ENCODE measurements at regions not wholly inside any gene's neighbourhood (a gene's known extent, or its start where the extent isn't known, plus 50 kb on each side); places are given as distances from the start of the nearest gene placed in this dataset.

DNA sequence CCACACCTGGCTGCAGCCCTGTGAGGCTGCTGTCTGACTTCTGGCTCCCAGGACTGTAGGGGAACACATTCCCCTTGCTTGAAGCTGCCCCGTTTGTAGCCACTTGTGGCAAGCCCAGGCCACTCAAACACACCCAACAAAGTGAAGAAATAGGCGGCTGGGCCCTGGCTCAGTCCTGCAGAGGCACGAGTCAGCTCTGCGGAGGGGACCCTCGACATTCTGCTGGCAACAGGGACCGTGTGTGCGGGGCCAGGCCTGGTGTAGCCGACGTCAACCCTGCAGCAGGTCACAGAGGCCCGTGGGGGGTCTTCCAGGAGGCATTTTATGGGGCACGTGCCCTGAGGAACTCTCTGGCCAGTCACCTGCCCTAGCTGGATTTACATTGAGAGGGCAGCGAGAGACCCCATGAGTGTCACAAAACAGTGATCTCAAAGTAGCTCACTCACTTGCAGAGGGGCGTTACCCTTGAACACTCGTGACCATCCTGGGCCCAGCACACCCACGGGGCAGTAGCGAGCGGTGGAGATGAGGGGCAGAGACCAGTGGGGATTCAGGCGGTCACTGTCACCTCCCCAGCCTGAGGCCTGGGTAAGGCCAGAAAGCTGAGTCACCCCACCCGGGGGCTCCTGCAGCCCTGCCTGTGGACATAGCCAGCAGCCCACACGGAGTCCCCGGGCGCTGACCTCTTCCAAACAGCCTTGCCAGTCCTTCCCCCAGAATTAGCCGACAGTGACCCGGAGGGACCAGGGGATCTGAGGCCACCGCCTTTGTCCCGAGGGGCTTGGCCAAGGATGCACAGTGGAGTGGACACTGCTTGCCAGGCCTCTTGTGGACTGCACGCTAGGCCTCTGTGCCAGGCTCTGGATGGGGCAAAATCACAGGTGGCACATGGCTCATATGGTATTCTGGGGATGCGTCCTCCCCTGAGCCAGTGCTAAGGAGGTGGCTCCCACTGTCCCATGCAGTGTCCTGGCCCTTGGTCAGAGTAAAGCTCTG is 139.5 kb downstream of the CTTN start:
- DNase-seq (ENCODE audit: low spot score), result peak; percentile 88
- H3K9me3 Mint-ChIP-seq (ENCODE audit: low read depth), result peaks cover 4% of the 10 kb centered on the region
- H3K27me3 Mint-ChIP-seq (ENCODE audit: low read depth), result peaks cover 7% of the 10 kb centered on the region
- H3K4me1 Mint-ChIP-seq (ENCODE audit: low read depth), result no peaks in the 10 kb centered on the region
- H3K27ac Mint-ChIP-seq (ENCODE audit: unreplicated experiment), result no peak overlapping the region
- H3K4me3 Mint-ChIP-seq (ENCODE audit: unreplicated experiment), result no peak overlapping the region
- H3K36me3 Mint-ChIP-seq (ENCODE audit: low read depth), result no peaks in the 10 kb centered on the region
- TF ChIP-seq, protein P1, sequence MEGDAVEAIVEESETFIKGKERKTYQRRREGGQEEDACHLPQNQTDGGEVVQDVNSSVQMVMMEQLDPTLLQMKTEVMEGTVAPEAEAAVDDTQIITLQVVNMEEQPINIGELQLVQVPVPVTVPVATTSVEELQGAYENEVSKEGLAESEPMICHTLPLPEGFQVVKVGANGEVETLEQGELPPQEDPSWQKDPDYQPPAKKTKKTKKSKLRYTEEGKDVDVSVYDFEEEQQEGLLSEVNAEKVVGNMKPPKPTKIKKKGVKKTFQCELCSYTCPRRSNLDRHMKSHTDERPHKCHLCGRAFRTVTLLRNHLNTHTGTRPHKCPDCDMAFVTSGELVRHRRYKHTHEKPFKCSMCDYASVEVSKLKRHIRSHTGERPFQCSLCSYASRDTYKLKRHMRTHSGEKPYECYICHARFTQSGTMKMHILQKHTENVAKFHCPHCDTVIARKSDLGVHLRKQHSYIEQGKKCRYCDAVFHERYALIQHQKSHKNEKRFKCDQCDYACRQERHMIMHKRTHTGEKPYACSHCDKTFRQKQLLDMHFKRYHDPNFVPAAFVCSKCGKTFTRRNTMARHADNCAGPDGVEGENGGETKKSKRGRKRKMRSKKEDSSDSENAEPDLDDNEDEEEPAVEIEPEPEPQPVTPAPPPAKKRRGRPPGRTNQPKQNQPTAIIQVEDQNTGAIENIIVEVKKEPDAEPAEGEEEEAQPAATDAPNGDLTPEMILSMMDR (IDR thresholded peaks at IDR 0.05), result no peak

DNA sequence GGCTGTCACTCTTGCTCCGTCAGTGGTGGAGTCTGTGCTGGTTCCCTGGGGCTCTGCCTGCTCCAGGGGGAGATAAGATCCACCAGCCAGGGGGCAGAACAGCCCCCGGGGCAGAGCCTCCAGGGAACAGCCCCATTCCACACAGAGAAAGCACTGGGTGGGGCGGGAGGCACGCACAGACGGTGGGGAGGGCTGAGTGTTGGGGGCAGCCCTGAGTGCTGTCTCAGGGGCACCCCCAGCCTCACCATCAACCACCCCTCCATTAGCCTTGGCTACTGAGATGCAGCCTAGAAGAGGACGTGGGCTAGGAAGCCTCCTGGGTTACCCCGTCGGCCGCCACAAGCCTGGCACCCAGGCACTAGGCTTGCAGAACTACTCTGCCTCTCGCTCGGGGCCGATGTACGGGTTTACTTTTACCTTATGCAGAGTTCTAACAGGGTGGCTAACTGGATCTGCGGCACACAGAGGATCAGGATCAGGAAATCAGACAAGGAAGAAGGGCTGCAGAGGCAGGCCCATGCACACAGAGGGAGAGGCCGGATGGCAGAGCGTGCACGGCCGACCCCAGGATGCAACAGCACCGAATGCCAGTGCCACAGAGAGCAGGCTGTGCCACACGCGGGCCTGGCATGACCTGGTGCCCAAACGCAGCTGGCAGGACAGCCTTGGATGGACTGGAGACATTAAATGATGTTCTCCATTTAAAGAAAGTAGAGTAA is 140.5 kb downstream of the CTTN start:
- H3K9me3 Mint-ChIP-seq (ENCODE audit: low read depth), result peaks cover 4% of the 10 kb centered on the region
- TF ChIP-seq, protein P1 (IDR thresholded peaks at IDR 0.05), result no peak
- H3K27me3 Mint-ChIP-seq (ENCODE audit: low read depth), result peaks cover 7% of the 10 kb centered on the region
- H3K4me1 Mint-ChIP-seq (ENCODE audit: low read depth), result no peaks in the 10 kb centered on the region
- no peak overlapping the region for H3K27ac Mint-ChIP-seq (ENCODE audit: unreplicated experiment)
- H3K36me3 Mint-ChIP-seq (ENCODE audit: low read depth), result no peaks in the 10 kb centered on the region
- no peak overlapping the region for H3K4me3 Mint-ChIP-seq (ENCODE audit: unreplicated experiment)
- DNase-seq (ENCODE audit: low spot score), result peak; percentile 63

DNA sequence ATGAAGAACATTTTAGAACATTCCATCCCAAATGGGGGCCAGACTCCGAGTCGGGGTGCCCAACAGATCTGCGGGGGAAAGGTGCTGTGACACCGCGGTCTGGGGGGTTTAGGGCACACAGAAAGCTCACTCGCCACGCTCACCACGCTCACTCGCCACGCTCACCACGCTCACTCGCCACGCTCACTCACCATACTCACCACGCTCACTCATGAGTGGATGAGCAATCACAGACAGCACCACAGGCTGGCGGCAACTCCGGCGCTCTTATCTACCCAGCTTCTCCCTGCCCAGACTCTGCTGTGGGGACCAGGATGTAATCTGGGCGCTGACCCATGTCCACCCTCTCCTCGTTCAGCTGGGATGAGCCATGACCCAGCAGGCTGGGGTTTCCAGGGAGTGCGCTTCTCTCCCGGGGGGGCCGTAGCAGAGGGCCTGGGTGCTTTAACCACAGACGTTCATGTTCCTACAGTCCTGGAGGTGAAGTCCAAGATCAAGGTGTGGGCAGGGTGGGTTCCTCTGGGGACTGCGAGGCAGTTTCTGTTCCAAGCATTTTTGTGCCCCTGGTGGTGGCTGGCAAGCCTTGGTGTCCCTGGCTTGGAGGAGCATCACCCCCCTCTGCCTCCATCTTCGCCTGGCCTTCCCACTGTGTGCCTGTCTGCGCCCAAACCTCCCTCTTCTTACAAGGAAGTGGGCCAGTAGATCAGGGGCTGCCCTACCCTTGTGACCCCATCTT is 141.2 kb downstream of the CTTN start:
- no peak overlapping the region for H3K4me3 Mint-ChIP-seq (ENCODE audit: unreplicated experiment)
- H3K36me3 Mint-ChIP-seq (ENCODE audit: low read depth), result no peaks in the 10 kb centered on the region
- H3K27ac Mint-ChIP-seq (ENCODE audit: unreplicated experiment), result no peak overlapping the region
- peaks cover 7% of the 10 kb centered on the region for H3K27me3 Mint-ChIP-seq (ENCODE audit: low read depth)
- DNase-seq (ENCODE audit: low spot score), result peak; percentile 71
- TF ChIP-seq, protein P1 (IDR thresholded peaks at IDR 0.05), result no peak
- no peaks in the 10 kb centered on the region for H3K4me1 Mint-ChIP-seq (ENCODE audit: low read depth)
- peaks cover 4% of the 10 kb centered on the region for H3K9me3 Mint-ChIP-seq (ENCODE audit: low read depth)

DNA sequence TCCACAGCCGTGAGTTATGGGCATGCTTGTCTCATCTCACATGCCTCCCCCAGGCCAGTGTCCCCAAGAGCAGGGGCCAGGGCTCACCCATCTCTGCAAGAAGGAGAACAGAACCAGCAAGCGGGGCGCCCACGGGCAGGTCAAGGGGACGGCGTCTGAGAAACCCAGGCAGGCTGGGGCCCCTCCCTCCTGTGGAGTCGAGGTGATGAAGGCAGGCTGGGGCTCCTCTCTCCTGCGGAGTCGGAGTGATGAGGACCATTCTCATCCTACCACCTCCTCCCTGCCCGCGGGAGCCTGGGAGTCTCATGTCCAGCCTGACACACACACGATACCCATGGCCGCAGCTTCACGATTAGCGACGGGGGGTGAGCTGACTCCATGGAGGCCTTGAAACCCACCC is 141.9 kb downstream of the CTTN start:
- Mint-ChIP-seq H3K9me3 (ENCODE audit: low read depth) (peaks cover 2% of the 10 kb centered on the region), H3K27me3 (ENCODE audit: low read depth) (peaks cover 7% of the 10 kb centered on the region), H3K4me1 (ENCODE audit: low read depth) (no peaks in the 10 kb centered on the region), H3K4me3 (ENCODE audit: unreplicated experiment) (no peak overlapping the region), H3K36me3 (ENCODE audit: low read depth) (no peaks in the 10 kb centered on the region), H3K27ac (ENCODE audit: unreplicated experiment) (no peak overlapping the region)
- TF ChIP-seq, protein P1 (IDR thresholded peaks at IDR 0.05), result no peak
- peak; percentile 77 for DNase-seq (ENCODE audit: low spot score)

DNA sequence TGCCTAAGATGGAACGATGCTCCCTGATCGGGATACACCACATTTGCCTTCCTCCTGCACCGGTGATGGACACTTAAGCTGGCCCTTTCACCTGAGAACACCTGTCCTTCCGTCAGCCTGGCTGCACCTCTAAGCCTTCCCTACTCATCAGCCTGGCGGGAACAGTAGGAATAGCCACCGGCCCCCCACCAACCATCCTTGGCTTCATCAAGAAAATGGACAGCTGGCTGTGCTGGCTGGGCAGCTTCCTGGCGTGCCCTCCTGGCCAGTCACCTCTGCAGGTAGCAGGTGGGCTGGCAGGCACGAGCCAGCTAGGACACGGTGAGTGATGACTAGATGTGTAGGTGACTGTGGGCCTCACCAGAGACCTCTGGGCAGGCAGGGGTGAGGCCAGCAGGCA is 142.8 kb downstream of the CTTN start:
- no peaks in the 10 kb centered on the region for H3K9me3 Mint-ChIP-seq (ENCODE audit: low read depth)
- H3K36me3 Mint-ChIP-seq (ENCODE audit: low read depth), result no peaks in the 10 kb centered on the region
- DNase-seq (ENCODE audit: low spot score), result peak; percentile 57
- peaks cover 4% of the 10 kb centered on the region for H3K4me1 Mint-ChIP-seq (ENCODE audit: low read depth)
- H3K4me3 Mint-ChIP-seq (ENCODE audit: unreplicated experiment), result no peak overlapping the region
- peaks cover 9% of the 10 kb centered on the region for H3K27me3 Mint-ChIP-seq (ENCODE audit: low read depth)
- no peak overlapping the region for H3K27ac Mint-ChIP-seq (ENCODE audit: unreplicated experiment)
- TF ChIP-seq, protein P1 (IDR thresholded peaks at IDR 0.05), result no peak

All from chondrocyte (in vitro differentiated cells).